GM12878 (cell line): ENCODE measurements at regions not wholly inside any gene's neighbourhood (a gene's known extent, or its start where the extent isn't known, plus 50 kb on each side); places are given as distances from the start of the nearest gene placed in this dataset.

Experiments used
- ATAC-seq: fragments of 200-7000 bp; cut with Tn5 transposase; 3 replicates; pipeline ENCODE4 v1.9.1; 2020; ENCODE audit warnings: mild to moderate bottlenecking, moderate library complexity
- BruUV-seq: library from RNA; stranded (reverse); fragments of 400-500 nt; replicated peaks from 2 replicates; lab custom pipeline; 2021; lab: Mats Ljungman, UMichigan
- CTCF ChIA-PET: fragments of 300-600 bp; sonication (Branson Sonifier 250); formaldehyde crosslinking; extraction: SDS; loops from one replicate; lab custom pipeline; 2021; ENCODE audit warnings: inconsistent platforms; lab: Yijun Ruan, JAX
- POLR2A ChIA-PET: fragments of 350-600 bp; formaldehyde crosslinking; extraction: SDS; loops from one replicate; lab custom pipeline; 2021; ENCODE audit warnings: inconsistent platforms; lab: Charles Lee
- RAD21 ChIA-PET: fragments of 300-600 bp; sonication (Branson Sonifier 250); formaldehyde crosslinking; loops from one replicate; lab custom pipeline; 2023; ENCODE audit warnings: antibody characterized with exemption; ENCODE audit not compliant: unreplicated experiment; lab: Charles Lee
- SMC1A ChIA-PET: fragments of 300-600 bp; sonication (Branson Sonifier 250); formaldehyde crosslinking; loops from one replicate; lab custom pipeline; 2023; ENCODE audit not compliant: unreplicated experiment, uncharacterized antibody; lab: Charles Lee
- DNase-seq: peaks from one replicate; pipeline ENCODE4 v3.0.0-alpha.2; 2011; ENCODE audit warnings: low read depth, low spot score
- FAIRE-seq: peaks from 3 replicates; lab custom pipeline; 2011; peaks lifted over from hg19 to GRCh38; lab: Jason Lieb, UNC
- H2AFZ ChIP-seq: 2 replicates; pipeline ENCODE4 v1.6.0; 2011; ENCODE audit warnings: low read depth, low read length, control low read depth; ENCODE audit not compliant: control insufficient read depth
- H3K27ac ChIP-seq: 2 replicates; pipeline ENCODE4 v1.5.1; 2011; ENCODE audit warnings: control low read depth; ENCODE audit not compliant: control insufficient read depth, insufficient read depth
- H3K27me3 ChIP-seq, 2 experiments: replicated peaks in 1 of 2; 2 replicates each; pipeline versions ENCODE4 v1.6.0 to v1.6.1; 2011; ENCODE audit warnings: low read length in 1 of 2; ENCODE audit not compliant: control insufficient read depth in 2 of 2, insufficient read depth in 2 of 2
- H3K36me3 ChIP-seq, 2 experiments: 2 replicates each; pipeline ENCODE4 v1.5.1; 2011; ENCODE audit warnings: low read length in 1 of 2; ENCODE audit not compliant: control insufficient read depth in 2 of 2, insufficient read depth in 2 of 2
- H3K4me1 ChIP-seq: 2 replicates; pipeline ENCODE4 v1.6.1; 2011; ENCODE audit warnings: mild to moderate bottlenecking, low read length, moderate library complexity, mixed read lengths; ENCODE audit not compliant: control insufficient read depth, insufficient read depth
- H3K4me2 ChIP-seq: 2 replicates; pipeline ENCODE4 v1.6.0; 2011; ENCODE audit warnings: control low read depth; ENCODE audit not compliant: control insufficient read depth, insufficient read depth
- H3K4me3 ChIP-seq: fragments of 200-600 bp; sonication (generic); 2 replicates; pipeline ENCODE4 v1.5.1; 2016
- H3K79me2 ChIP-seq: 2 replicates; pipeline ENCODE4 v1.6.0; 2011; ENCODE audit warnings: low read length; ENCODE audit not compliant: control insufficient read depth, insufficient read depth
- H3K9ac ChIP-seq: 2 replicates; pipeline ENCODE4 v1.8.0; 2011; ENCODE audit warnings: low read length, control low read depth, mixed read lengths; ENCODE audit not compliant: control insufficient read depth, insufficient read depth
- H3K9me3 ChIP-seq: replicated peaks from 3 replicates; pipeline ENCODE4 v1.5.1; 2011; ENCODE audit warnings: mild to moderate bottlenecking, low read length; ENCODE audit not compliant: control insufficient read depth, insufficient read depth
- H4K20me1 ChIP-seq: 2 replicates; pipeline ENCODE4 v1.6.0; 2011; ENCODE audit not compliant: control insufficient read depth, insufficient read depth
- MEF2A ChIP-seq: IDR thresholded peaks from 2 replicates; pipeline ENCODE4 v1.6.1; 2011; ENCODE audit warnings: low read depth, mild to moderate bottlenecking, low read length, moderate library complexity; ENCODE audit not compliant: insufficient read depth
- NR2C1 ChIP-seq: fragments of 450-650 bp; IDR thresholded peaks from 2 replicates; pipeline ENCODE4 v1.6.1; 2017; ENCODE audit warnings: antibody characterized with exemption, mild to moderate bottlenecking, moderate library complexity
- SUZ12 ChIP-seq: fragments of 200-600 bp; sonication (generic); IDR thresholded peaks from one replicate; pipeline ENCODE4 v1.6.1; 2018; ENCODE audit warnings: antibody characterized with exemption, mild to moderate bottlenecking; ENCODE audit not compliant: unreplicated experiment
- WGBS: methylation state at CpG from one replicate; pipeline ENCODE4 v1.1.6; 2016; ENCODE audit warnings: low lambda C conversion rate; ENCODE audit not compliant: insufficient replicate concordance, insufficient coverage; ENCODE audit errors: missing lambda C conversion rate; 5-methylcytosine and 5-hydroxymethylcytosine counted together
- in situ Hi-C: fragments of 300-500 bp; cut with MboI; formaldehyde crosslinking; loops from 9 replicates; pipeline ENCODE4 v1.14.3; 2018; ENCODE audit warnings: mixed read lengths
- intact Hi-C: fragments of 100-400 bp; cut with micrococcal nuclease; formaldehyde crosslinking; loops from one replicate; pipeline ENCODE4 v1.14.2; 2022; ENCODE audit not compliant: unreplicated experiment
- TF ChIP-seq, protein P1 (sequence below), 3 experiments: IDR thresholded peaks in 2 of 3; conservative IDR thresholded peaks in 1 of 3; 2 replicates each; pipeline ENCODE4 v1.5.1; 2011; ENCODE audit warnings: low read depth in 3 of 3, low read length in 3 of 3, mild to moderate bottlenecking in 3 of 3, control low read depth in 2 of 3, moderate library complexity in 2 of 3, inconsistent platforms in 1 of 3, mixed read lengths in 1 of 3; ENCODE audit not compliant: control insufficient read depth in 2 of 3, insufficient read depth in 1 of 3; ENCODE audit errors: extremely low read depth in 1 of 3
- TF ChIP-seq, protein P2 (sequence below): IDR thresholded peaks from 2 replicates; pipeline ENCODE4 v1.6.1; 2012; ENCODE audit warnings: low read depth, low read length, improper control_type of control experiment
- TF ChIP-seq, protein P3 (sequence below): fragments of 450-650 bp; IDR thresholded peaks from 2 replicates; pipeline ENCODE4 v1.6.1; 2016; ENCODE audit warnings: mild to moderate bottlenecking
- TF ChIP-seq, protein P4 (sequence below): fragments of 450-650 bp; formaldehyde crosslinking; IDR thresholded peaks from 2 replicates; pipeline ENCODE4 v1.5.0; 2022; ENCODE audit warnings: mild to moderate bottlenecking, missing genetic modification characterization

DNA sequence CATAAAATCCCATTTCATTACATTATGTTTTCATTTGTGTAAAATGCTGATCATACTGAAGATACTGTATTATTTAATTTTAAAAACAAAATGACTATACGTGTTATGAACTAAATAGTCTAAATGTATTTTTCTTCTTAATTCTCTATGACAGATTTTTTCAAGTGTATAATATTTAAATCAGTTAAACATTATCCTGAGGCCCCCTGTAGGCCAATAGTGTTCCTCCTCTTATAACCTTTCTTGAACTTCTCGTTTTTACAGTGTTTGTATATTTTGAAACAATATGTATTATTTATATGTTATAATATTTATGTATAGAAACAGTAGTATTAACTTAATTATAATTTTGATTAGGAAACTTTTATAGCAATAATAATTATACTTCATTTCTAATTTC, 151.1 kb upstream of the CHORDC1 start:
- WGBS: 34% methylated on average over 2 of the region's 2 CpGs
- Histone ChIP-seq H3K4me3 (no peak overlapping the region), H3K27ac (no peak overlapping the region), H3K79me2 (no peaks in the 10 kb centered on the region), H4K20me1 (no peaks in the 10 kb centered on the region), H3K27me3 (no peaks in the 10 kb centered on the region), H3K36me3 (no peaks in the 10 kb centered on the region), H3K9ac (no peak overlapping the region), H3K9me3 (no peaks in the 10 kb centered on the region), H3K4me2 (no peak overlapping the region), H2AFZ (no peak overlapping the region), H3K4me1 (no peaks in the 10 kb centered on the region)
- ATAC-seq (no peak), FAIRE-seq (no peak), DNase-seq (no peak)
- no TSS peak for BruUV-seq
- CTCF ChIA-PET: interaction anchor here (0.9 to 1.4 kb wide), 3 partner anchors 14 to 169 kb away, joined by 3 to 4 read pairs (median 3); no protein-coding TSS in a partner anchor
- intact Hi-C loops (no loop called here), in situ Hi-C loops (no loop called here)
- TF ChIP-seq MEF2A: no peak
- TF ChIP-seq, protein P1, sequence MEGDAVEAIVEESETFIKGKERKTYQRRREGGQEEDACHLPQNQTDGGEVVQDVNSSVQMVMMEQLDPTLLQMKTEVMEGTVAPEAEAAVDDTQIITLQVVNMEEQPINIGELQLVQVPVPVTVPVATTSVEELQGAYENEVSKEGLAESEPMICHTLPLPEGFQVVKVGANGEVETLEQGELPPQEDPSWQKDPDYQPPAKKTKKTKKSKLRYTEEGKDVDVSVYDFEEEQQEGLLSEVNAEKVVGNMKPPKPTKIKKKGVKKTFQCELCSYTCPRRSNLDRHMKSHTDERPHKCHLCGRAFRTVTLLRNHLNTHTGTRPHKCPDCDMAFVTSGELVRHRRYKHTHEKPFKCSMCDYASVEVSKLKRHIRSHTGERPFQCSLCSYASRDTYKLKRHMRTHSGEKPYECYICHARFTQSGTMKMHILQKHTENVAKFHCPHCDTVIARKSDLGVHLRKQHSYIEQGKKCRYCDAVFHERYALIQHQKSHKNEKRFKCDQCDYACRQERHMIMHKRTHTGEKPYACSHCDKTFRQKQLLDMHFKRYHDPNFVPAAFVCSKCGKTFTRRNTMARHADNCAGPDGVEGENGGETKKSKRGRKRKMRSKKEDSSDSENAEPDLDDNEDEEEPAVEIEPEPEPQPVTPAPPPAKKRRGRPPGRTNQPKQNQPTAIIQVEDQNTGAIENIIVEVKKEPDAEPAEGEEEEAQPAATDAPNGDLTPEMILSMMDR (IDR thresholded peaks at IDR 0.05 in 2 of 3, conservative IDR thresholded peaks at IDR 0.05 in 1 of 3; ENCODE audit: control insufficient read depth in 2 of 3, extremely low read depth in 1 of 3, insufficient read depth in 1 of 3, low read depth in 3 of 3, low read length in 3 of 3): 0 out of 6 replicates have a peak, but pooled peaks of 1 of the 3 experiments have one; percentile 2
- POLR2A ChIA-PET: no interaction called here
- SMC1A ChIA-PET: interaction anchor here (1.1 kb wide), 1 partner anchor 64 kb away, joined by 6 read pairs; no protein-coding TSS in a partner anchor
- RAD21 ChIA-PET: no interaction called here

DNA sequence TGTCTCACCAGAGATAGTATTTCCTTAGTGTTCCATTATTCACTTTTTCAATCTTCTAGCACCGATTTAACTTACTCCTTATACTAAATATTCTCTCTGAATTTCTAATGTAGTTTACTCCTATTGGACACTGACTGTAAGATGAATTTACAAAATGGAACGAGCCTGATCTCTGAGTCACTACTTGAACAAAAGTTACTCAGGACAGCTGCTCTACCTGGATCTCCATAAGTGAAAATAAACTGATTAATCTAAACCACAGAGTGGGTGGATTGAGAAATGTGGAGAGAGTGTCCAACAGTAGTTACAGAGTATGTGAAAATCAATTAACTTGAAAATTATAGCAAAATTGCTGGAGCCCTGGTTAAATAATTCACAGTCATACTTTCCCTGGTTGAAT, 141.7 kb upstream of the CHORDC1 start:
- H3K79me2 ChIP-seq: no peaks in the 10 kb centered on the region
- POLR2A ChIA-PET: no interaction called here
- H2AFZ ChIP-seq: no peak overlapping the region
- no peaks in the 10 kb centered on the region for H3K27me3 ChIP-seq
- H3K9ac ChIP-seq: no peak overlapping the region
- in situ Hi-C loops (no loop called here), intact Hi-C loops (no loop called here)
- DNase-seq (no peak), ATAC-seq (no peak), FAIRE-seq (no peak)
- H3K27ac ChIP-seq: no peak overlapping the region
- no peaks in the 10 kb centered on the region for H3K36me3 ChIP-seq
- no peak overlapping the region for H3K4me3 ChIP-seq
- H3K9me3 ChIP-seq: no peaks in the 10 kb centered on the region
- SMC1A ChIA-PET: no interaction called here
- 20% methylated on average over 2 of the region's 2 CpGs for WGBS
- BruUV-seq: no TSS peak
- H4K20me1 ChIP-seq: no peaks in the 10 kb centered on the region
- RAD21 ChIA-PET: no interaction called here
- H3K4me1 ChIP-seq: no peaks in the 10 kb centered on the region
- CTCF ChIA-PET: no interaction called here
- no peak overlapping the region for H3K4me2 ChIP-seq
- TF ChIP-seq, protein P2, sequence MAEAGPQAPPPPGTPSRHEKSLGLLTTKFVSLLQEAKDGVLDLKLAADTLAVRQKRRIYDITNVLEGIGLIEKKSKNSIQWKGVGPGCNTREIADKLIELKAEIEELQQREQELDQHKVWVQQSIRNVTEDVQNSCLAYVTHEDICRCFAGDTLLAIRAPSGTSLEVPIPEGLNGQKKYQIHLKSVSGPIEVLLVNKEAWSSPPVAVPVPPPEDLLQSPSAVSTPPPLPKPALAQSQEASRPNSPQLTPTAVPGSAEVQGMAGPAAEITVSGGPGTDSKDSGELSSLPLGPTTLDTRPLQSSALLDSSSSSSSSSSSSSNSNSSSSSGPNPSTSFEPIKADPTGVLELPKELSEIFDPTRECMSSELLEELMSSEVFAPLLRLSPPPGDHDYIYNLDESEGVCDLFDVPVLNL: no peak
- TF ChIP-seq, protein P3, sequence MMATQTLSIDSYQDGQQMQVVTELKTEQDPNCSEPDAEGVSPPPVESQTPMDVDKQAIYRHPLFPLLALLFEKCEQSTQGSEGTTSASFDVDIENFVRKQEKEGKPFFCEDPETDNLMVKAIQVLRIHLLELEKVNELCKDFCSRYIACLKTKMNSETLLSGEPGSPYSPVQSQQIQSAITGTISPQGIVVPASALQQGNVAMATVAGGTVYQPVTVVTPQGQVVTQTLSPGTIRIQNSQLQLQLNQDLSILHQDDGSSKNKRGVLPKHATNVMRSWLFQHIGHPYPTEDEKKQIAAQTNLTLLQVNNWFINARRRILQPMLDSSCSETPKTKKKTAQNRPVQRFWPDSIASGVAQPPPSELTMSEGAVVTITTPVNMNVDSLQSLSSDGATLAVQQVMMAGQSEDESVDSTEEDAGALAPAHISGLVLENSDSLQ: no peak
- TF ChIP-seq SUZ12 (no peak), NR2C1 (no peak)
- TF ChIP-seq, protein P4, sequence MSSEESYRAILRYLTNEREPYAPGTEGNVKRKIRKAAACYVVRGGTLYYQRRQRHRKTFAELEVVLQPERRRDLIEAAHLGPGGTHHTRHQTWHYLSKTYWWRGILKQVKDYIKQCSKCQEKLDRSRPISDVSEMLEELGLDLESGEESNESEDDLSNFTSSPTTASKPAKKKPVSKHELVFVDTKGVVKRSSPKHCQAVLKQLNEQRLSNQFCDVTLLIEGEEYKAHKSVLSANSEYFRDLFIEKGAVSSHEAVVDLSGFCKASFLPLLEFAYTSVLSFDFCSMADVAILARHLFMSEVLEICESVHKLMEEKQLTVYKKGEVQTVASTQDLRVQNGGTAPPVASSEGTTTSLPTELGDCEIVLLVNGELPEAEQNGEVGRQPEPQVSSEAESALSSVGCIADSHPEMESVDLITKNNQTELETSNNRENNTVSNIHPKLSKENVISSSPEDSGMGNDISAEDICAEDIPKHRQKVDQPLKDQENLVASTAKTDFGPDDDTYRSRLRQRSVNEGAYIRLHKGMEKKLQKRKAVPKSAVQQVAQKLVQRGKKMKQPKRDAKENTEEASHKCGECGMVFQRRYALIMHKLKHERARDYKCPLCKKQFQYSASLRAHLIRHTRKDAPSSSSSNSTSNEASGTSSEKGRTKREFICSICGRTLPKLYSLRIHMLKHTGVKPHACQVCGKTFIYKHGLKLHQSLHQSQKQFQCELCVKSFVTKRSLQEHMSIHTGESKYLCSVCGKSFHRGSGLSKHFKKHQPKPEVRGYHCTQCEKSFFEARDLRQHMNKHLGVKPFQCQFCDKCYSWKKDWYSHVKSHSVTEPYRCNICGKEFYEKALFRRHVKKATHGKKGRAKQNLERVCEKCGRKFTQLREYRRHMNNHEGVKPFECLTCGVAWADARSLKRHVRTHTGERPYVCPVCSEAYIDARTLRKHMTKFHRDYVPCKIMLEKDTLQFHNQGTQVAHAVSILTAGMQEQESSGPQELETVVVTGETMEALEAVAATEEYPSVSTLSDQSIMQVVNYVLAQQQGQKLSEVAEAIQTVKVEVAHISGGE (CRISPR knock-in tag): no peak
